Ishikawa (cell line): ENCODE measurements at regions not wholly inside any gene's neighbourhood (a gene's known extent, or its start where the extent isn't known, plus 50 kb on each side); places are given as distances from the start of the nearest gene placed in this dataset.

Experiments
- CEBPB ChIP-seq: IDR thresholded peaks from 2 replicates; pipeline ENCODE4 v1.6.1; 2012
- EGR1 ChIP-seq: IDR thresholded peaks from 2 replicates; pipeline ENCODE4 v1.6.1; 2012
- EP300 ChIP-seq: IDR thresholded peaks from 2 replicates; pipeline ENCODE4 v1.6.1; 2012; ENCODE audit warnings: borderline replicate concordance
- FOXM1 ChIP-seq: IDR thresholded peaks from 2 replicates; pipeline ENCODE4 v1.6.1; 2012; ENCODE audit warnings: low read depth, borderline replicate concordance
- MAX ChIP-seq: IDR thresholded peaks from 2 replicates; pipeline ENCODE4 v1.6.1; 2012
- TAF1 ChIP-seq: IDR thresholded peaks from 2 replicates; pipeline ENCODE4 v1.6.1; 2012; ENCODE audit warnings: low read depth, mild to moderate bottlenecking
- YY1 ChIP-seq: IDR thresholded peaks from 2 replicates; pipeline ENCODE4 v1.6.1; 2012; ENCODE audit warnings: low read depth
- ZBTB7A ChIP-seq: IDR thresholded peaks from 2 replicates; pipeline ENCODE4 v1.6.1; 2012; ENCODE audit warnings: low read depth

GRCh38 chr14:101056446-101056845 is 152.9 kb upstream of the RTL1 start:
- TF ChIP-seq EGR1: no peak
- TF ChIP-seq CEBPB: no peak
- TF ChIP-seq EP300: no peak
- TF ChIP-seq MAX: no peak
- TF ChIP-seq YY1: no peak
- no peak for TF ChIP-seq FOXM1
- TF ChIP-seq TAF1: no peak
- TF ChIP-seq ZBTB7A: no peak
